Breast epithelium (tissue), 4 donors: ENCODE measurements at regions not wholly inside any gene's neighbourhood (a gene's known extent, or its start where the extent isn't known, plus 50 kb on each side); places are given as distances from the start of the nearest gene placed in this dataset.
A peak's percentile ranks its signal among the peaks of the same experiment; 100 is the strongest.

Experiments used
- DNase-seq, 2 donors: peaks; one replicate each; pipeline ENCODE4 v3.0.0-alpha.2; 2019; ENCODE audit warnings: low spot score in 2 of 2
- H3K27ac ChIP-seq, 2 donors: fragments of 200-600 bp; sonication (generic) in 1 of 2; one replicate each; pipeline ENCODE4 v1.5.1; 2016 to 2019; ENCODE audit warnings: mild to moderate bottlenecking in 1 of 2
- H3K27me3 ChIP-seq, 2 donors: fragments of 200-600 bp; sonication (generic) in 1 of 2; one replicate each; pipeline versions ENCODE4 v1.5.1 to v1.6.0; 2017 to 2019; ENCODE audit warnings: control low read depth in 1 of 2, mild to moderate bottlenecking in 1 of 2
- H3K36me3 ChIP-seq: fragments of 200-600 bp; one replicate; pipeline ENCODE4 v1.5.1; 2019
- H3K4me1 ChIP-seq, 2 donors: fragments of 200-600 bp; sonication (generic); one replicate each; pipeline ENCODE4 v1.5.1; 2016 to 2019; ENCODE audit warnings: control low read depth in 1 of 2
- H3K4me3 ChIP-seq, 3 donors: fragments of 200-600 bp; sonication (generic); 1 replicate in 2 of 3; 2 replicates in 1 of 3; pipeline ENCODE4 v1.5.1; 2016 to 2019; ENCODE audit warnings: mild to moderate bottlenecking in 3 of 3, moderate library complexity in 2 of 3
- H3K9me3 ChIP-seq, 2 donors: fragments of 200-600 bp; sonication (generic) in 1 of 2; one replicate each; pipeline ENCODE4 v1.5.1; 2016 to 2019; ENCODE audit warnings: control low read depth in 1 of 2
- CTCF ChIP-seq, 3 donors: fragments of 450-650 bp; IDR thresholded peaks; one replicate each; pipeline ENCODE4 v1.5.1; 2016 to 2017; ENCODE audit warnings: antibody characterized with exemption in 3 of 3, mild to moderate bottlenecking in 3 of 3, moderate library complexity in 3 of 3
- POLR2A ChIP-seq: fragments of 450-650 bp; IDR thresholded peaks from one replicate; pipeline ENCODE4 v1.6.1; 2016; ENCODE audit warnings: antibody characterized with exemption, mild to moderate bottlenecking, moderate library complexity
- POLR2AphosphoS5 ChIP-seq, 3 donors: sonication (generic); formaldehyde crosslinking; IDR thresholded peaks; one replicate each; pipeline ENCODE4 v1.6.1; 2017; ENCODE audit warnings: antibody characterized with exemption in 3 of 3
- intact Hi-C: fragments of 100-400 bp; cut with DNase I; formaldehyde crosslinking; loops from one replicate; pipeline ENCODE4 v1.15.1; 2023; ENCODE audit warnings: low total_unique reads

GRCh38 chr11:10386361-10386760 lies 68.7 kb upstream of the AMPD3 start:
- TF ChIP-seq POLR2A (no peak), POLR2AphosphoS5 (IDR thresholded peaks at IDR 0.05) (no peak), CTCF (IDR thresholded peaks at IDR 0.05) (no peak)
- Histone ChIP-seq H3K27me3 (no peaks in the 10 kb centered on the region), H3K36me3 (no peaks in the 10 kb centered on the region), H3K27ac (peak overlapping the region in 1 of 2 donors; percentile 83), H3K9me3 (no peaks in the 10 kb centered on the region), H3K4me3 (no peak overlapping the region), H3K4me1 (no peaks in the 10 kb centered on the region)
- DNase-seq = no peak
- intact Hi-C loops = no loop called here

- DNase-seq = no peak
- H3K9me3 ChIP-seq = no peaks in the 10 kb centered on the region
- no peaks in the 10 kb centered on the region for H3K27me3 ChIP-seq
- no peaks in the 10 kb centered on the region for H3K36me3 ChIP-seq
- no peak overlapping the region for H3K4me3 ChIP-seq
- intact Hi-C loops = no loop called here
- no peaks in the 10 kb centered on the region for H3K4me1 ChIP-seq
- peak overlapping the region; percentile 48 to 83 for H3K27ac ChIP-seq
- no peak for TF ChIP-seq CTCF (IDR thresholded peaks at IDR 0.05)
- TF ChIP-seq POLR2A = no peak
- TF ChIP-seq POLR2AphosphoS5 (IDR thresholded peaks at IDR 0.05) = no peak
Observed at GRCh38 chr11:10386861-10387205, 68.2 kb upstream of the AMPD3 start.

- Histone ChIP-seq H3K36me3 (no peaks in the 10 kb centered on the region), H3K9me3 (no peaks in the 10 kb centered on the region), H3K27ac (peak overlapping the region; percentile 48 to 83), H3K27me3 (no peaks in the 10 kb centered on the region), H3K4me3 (no peak overlapping the region), H3K4me1 (no peaks in the 10 kb centered on the region)
- DNase-seq = no peak
- TF ChIP-seq POLR2A (no peak), CTCF (IDR thresholded peaks at IDR 0.05) (no peak), POLR2AphosphoS5 (IDR thresholded peaks at IDR 0.05) (peak in 2 of 3 donors; percentile 19 to 82)
- intact Hi-C loops = no loop called here
Observed at GRCh38 chr11:10387206-10388083, 67.6 kb upstream of the AMPD3 start.

- Histone ChIP-seq H3K36me3 (no peaks in the 10 kb centered on the region), H3K4me1 (no peaks in the 10 kb centered on the region), H3K9me3 (no peaks in the 10 kb centered on the region), H3K27me3 (no peaks in the 10 kb centered on the region), H3K27ac (peak overlapping the region in 1 of 2 donors; percentile 83), H3K4me3 (no peak overlapping the region)
- no peak for TF ChIP-seq CTCF (IDR thresholded peaks at IDR 0.05)
- no peak for TF ChIP-seq POLR2AphosphoS5 (IDR thresholded peaks at IDR 0.05)
- no peak for TF ChIP-seq POLR2A
- no peak for DNase-seq
- intact Hi-C loops = no loop called here
Observed at GRCh38 chr11:10388101-10388500, 67.0 kb upstream of the AMPD3 start.

GRCh38 chr11:10388574-10388973 lies 66.5 kb upstream of the AMPD3 start:
- no peak for DNase-seq

More at GRCh38 chr11:10388574-10388973, 66.5 kb upstream of the AMPD3 start:
- TF ChIP-seq CTCF (IDR thresholded peaks at IDR 0.05) (no peak), POLR2A (no peak), POLR2AphosphoS5 (IDR thresholded peaks at IDR 0.05) (peak in 1 of 3 donors; percentile 21)
- H3K4me3 ChIP-seq = no peak overlapping the region
- no peaks in the 10 kb centered on the region for H3K36me3 ChIP-seq
- intact Hi-C loops = no loop called here
- H3K9me3 ChIP-seq = no peaks in the 10 kb centered on the region
- peak overlapping the region in 1 of 2 donors; percentile 83 for H3K27ac ChIP-seq
- H3K4me1 ChIP-seq = no peaks in the 10 kb centered on the region
- no peaks in the 10 kb centered on the region for H3K27me3 ChIP-seq
